Caco-2 (cell line): ENCODE measurements at regions not wholly inside any gene's neighbourhood (a gene's known extent, or its start where the extent isn't known, plus 50 kb on each side); places are given as distances from the start of the nearest gene placed in this dataset.
A peak's percentile ranks its signal among the peaks of the same experiment; 100 is the strongest.

Source experiments
- BruUV-seq: library from RNA; stranded (reverse); fragments of 400-500 nt; replicated peaks from 2 replicates; lab custom pipeline; 2021; lab: Mats Ljungman, UMichigan
- CTCF ChIA-PET: fragments of 300-600 bp; sonication (Branson Sonifier 250); formaldehyde crosslinking; loops from one replicate; lab custom pipeline; 2022; ENCODE audit warnings: antibody characterized with exemption; lab: Charles Lee
- POLR2A ChIA-PET: fragments of 300-600 bp; sonication (Branson Sonifier 250); formaldehyde crosslinking; loops from one replicate; lab custom pipeline; 2022; ENCODE audit warnings: antibody characterized with exemption; lab: Charles Lee
- DNase-seq, 2 experiments: peaks; one replicate each; pipeline versions ENCODE4 v3.0.0 to v3.0.0-alpha.2; 2020 to 2022
- H3K27me3 ChIP-seq: replicated peaks from 2 replicates; pipeline ENCODE4 v1.6.0; 2011; ENCODE audit warnings: low read length; ENCODE audit not compliant: control insufficient read depth, insufficient read depth
- H3K36me3 ChIP-seq: 2 replicates; pipeline ENCODE4 v1.5.1; 2011; ENCODE audit warnings: low read length; ENCODE audit not compliant: control insufficient read depth, insufficient read depth
- H3K4me1 ChIP-seq: fragments of 250-450 bp; sonication (Bioruptor Pico); 2 replicates; pipeline ENCODE4 v1.5.1; 2020; ENCODE audit warnings: mild to moderate bottlenecking
- H3K4me3 ChIP-seq: 2 replicates; pipeline ENCODE4 v1.5.1; 2011; ENCODE audit warnings: low read depth, mild to moderate bottlenecking, control low read depth, low read length
- H3K9me3 ChIP-seq: fragments of 250-450 bp; sonication (Bioruptor Pico); 2 replicates; pipeline ENCODE4 v1.5.1; 2020; ENCODE audit warnings: mild to moderate bottlenecking, moderate library complexity
- H3K27ac Mint-ChIP-seq: one replicate; pipeline ENCODE4 v1.8.0; 2022; ENCODE audit warnings: mixed read lengths; ENCODE audit not compliant: unreplicated experiment
- H3K27me3 Mint-ChIP-seq: one replicate; pipeline ENCODE4 v1.8.0; 2022; ENCODE audit warnings: mixed read lengths; ENCODE audit not compliant: insufficient read depth, unreplicated experiment
- H3K36me3 Mint-ChIP-seq: one replicate; pipeline ENCODE4 v1.8.0; 2022; ENCODE audit warnings: mild to moderate bottlenecking, mixed read lengths; ENCODE audit not compliant: insufficient read depth, unreplicated experiment
- H3K4me1 Mint-ChIP-seq: one replicate; pipeline ENCODE4 v1.8.0; 2022; ENCODE audit warnings: low read depth, mixed read lengths; ENCODE audit not compliant: unreplicated experiment
- H3K4me3 Mint-ChIP-seq: one replicate; pipeline ENCODE4 v1.8.0; 2022; ENCODE audit warnings: mild to moderate bottlenecking, moderate library complexity, mixed read lengths; ENCODE audit not compliant: unreplicated experiment
- H3K9me3 Mint-ChIP-seq: one replicate; pipeline ENCODE4 v1.8.0; 2022; ENCODE audit warnings: mixed read lengths; ENCODE audit not compliant: unreplicated experiment
- intact Hi-C: fragments of 100-400 bp; cut with micrococcal nuclease; formaldehyde crosslinking; loops from one replicate; pipeline ENCODE4 v1.10.0; 2022; ENCODE audit not compliant: unreplicated experiment
- TF ChIP-seq, protein P1 (sequence below), 2 experiments: fragments of 200-600 bp in 1 of 2; IDR thresholded peaks; 1 replicate in 1 of 2; 2 replicates in 1 of 2; pipeline versions ENCODE4 v1.5.1 to v1.8.0; 2011 to 2022; ENCODE audit warnings: antibody characterized with exemption in 1 of 2, control low read depth in 1 of 2, inconsistent platforms in 1 of 2, low read depth in 1 of 2, low read length in 1 of 2, mild to moderate bottlenecking in 1 of 2, moderate library complexity in 1 of 2; ENCODE audit not compliant: insufficient read depth in 1 of 2, severe bottlenecking in 1 of 2, unreplicated experiment in 1 of 2

DNA sequence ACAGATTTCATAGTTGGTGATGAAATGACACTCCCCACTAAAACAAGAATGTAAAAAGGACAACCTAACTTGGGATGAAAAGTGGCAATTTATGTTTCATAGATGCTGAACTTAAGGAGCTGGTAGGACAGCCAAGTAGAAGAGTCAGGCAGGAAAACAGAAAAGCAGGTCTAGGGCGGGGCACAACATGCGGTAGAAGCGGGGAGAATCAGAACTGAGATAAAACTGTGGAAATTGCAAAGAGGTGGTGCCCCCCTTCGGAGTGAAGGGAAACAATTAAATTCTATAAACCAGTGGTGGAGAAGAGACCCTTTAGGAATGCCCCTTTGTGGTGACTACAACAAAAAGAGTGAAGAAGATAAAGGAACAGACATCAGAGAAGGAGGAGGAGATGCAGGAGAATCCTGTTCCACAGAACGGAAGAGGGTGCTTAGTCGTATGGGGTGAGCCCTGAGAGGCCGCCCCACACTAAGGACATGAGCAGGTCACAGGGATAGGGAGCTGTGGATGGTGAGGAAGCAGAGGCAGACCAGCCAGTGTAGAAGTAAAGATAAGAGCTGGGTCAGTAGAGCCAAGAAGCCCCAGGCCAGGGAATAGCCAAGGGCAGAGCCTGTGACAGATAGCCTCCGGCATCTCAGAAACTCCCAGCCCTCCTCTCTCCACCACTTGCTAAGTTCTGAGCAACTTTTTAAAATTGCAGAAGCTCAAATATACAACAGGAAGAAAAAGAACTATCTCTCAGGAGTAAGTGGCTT, 100.3 kb upstream of the DOCK9 start:
- Histone ChIP-seq H3K36me3 (0 out of 2 replicates have a peak, but pooled peaks cover 2% of the 10 kb centered on the region), H3K27me3 (no peaks in the 10 kb centered on the region), H3K4me1 (peaks cover 34% of the 10 kb centered on the region), H3K9me3 (0 out of 2 replicates have a peak, but pooled peaks cover 8% of the 10 kb centered on the region), H3K4me3 (no peak overlapping the region)
- Mint-ChIP-seq H3K4me3 (no peak overlapping the region), H3K9me3 (peaks cover 25% of the 10 kb centered on the region), H3K36me3 (peaks cover 15% of the 10 kb centered on the region), H3K27me3 (no peaks in the 10 kb centered on the region), H3K4me1 (peaks cover 34% of the 10 kb centered on the region), H3K27ac (no peak overlapping the region)
- TF ChIP-seq, protein P1, sequence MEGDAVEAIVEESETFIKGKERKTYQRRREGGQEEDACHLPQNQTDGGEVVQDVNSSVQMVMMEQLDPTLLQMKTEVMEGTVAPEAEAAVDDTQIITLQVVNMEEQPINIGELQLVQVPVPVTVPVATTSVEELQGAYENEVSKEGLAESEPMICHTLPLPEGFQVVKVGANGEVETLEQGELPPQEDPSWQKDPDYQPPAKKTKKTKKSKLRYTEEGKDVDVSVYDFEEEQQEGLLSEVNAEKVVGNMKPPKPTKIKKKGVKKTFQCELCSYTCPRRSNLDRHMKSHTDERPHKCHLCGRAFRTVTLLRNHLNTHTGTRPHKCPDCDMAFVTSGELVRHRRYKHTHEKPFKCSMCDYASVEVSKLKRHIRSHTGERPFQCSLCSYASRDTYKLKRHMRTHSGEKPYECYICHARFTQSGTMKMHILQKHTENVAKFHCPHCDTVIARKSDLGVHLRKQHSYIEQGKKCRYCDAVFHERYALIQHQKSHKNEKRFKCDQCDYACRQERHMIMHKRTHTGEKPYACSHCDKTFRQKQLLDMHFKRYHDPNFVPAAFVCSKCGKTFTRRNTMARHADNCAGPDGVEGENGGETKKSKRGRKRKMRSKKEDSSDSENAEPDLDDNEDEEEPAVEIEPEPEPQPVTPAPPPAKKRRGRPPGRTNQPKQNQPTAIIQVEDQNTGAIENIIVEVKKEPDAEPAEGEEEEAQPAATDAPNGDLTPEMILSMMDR (IDR thresholded peaks at IDR 0.05; ENCODE audit: insufficient read depth in 1 of 2, low read depth in 1 of 2, low read length in 1 of 2, severe bottlenecking in 1 of 2, unreplicated experiment in 1 of 2) = no peak
- no peak for DNase-seq
- intact Hi-C loops = no loop called here
- POLR2A ChIA-PET = no interaction called here
- BruUV-seq = no TSS peak
- CTCF ChIA-PET = interaction anchor here (1.1 to 1.6 kb wide), 2 partner anchors 10 to 22 kb away, joined by 3 read pairs; no protein-coding TSS in a partner anchor

DNA sequence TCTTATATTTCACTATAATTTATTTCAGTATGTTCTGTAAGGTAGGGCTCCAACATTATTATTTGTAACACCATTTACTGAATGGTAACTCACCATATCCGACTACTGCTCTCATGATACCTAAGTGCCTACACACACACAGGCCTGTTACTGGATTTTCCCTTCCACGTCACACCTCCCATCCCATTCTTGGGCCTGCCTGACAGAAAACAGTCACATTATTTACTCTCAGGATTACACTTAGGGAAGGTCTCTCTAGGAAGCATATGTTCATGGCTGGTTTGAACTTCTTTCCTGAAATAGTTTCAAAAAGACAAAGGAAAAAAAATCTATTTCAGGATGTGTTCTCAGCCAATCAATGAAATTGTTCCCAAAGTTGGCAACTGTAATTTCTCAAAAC, 102.3 kb upstream of the DOCK9 start:
- ChIA-PET POLR2A (no interaction called here), CTCF (no interaction called here)
- no peaks in the 10 kb centered on the region for H3K27me3 Mint-ChIP-seq
- Histone ChIP-seq H3K9me3 (0 out of 2 replicates have a peak, but pooled peaks cover 4% of the 10 kb centered on the region), H3K4me3 (no peak overlapping the region), H3K4me1 (peaks cover 40% of the 10 kb centered on the region), H3K36me3 (no peaks in the 10 kb centered on the region), H3K27me3 (no peaks in the 10 kb centered on the region)
- H3K9me3 Mint-ChIP-seq = peaks cover 10% of the 10 kb centered on the region
- no peak for DNase-seq
- H3K4me1 Mint-ChIP-seq = peaks cover 43% of the 10 kb centered on the region
- no peak overlapping the region for H3K27ac Mint-ChIP-seq
- intact Hi-C loops = no loop called here
- no peak overlapping the region for H3K4me3 Mint-ChIP-seq
- BruUV-seq = no TSS peak
- H3K36me3 Mint-ChIP-seq = no peaks in the 10 kb centered on the region
- TF ChIP-seq, protein P1 (IDR thresholded peaks at IDR 0.05; ENCODE audit: insufficient read depth in 1 of 2, low read depth in 1 of 2, low read length in 1 of 2, severe bottlenecking in 1 of 2, unreplicated experiment in 1 of 2) = no peak

DNA sequence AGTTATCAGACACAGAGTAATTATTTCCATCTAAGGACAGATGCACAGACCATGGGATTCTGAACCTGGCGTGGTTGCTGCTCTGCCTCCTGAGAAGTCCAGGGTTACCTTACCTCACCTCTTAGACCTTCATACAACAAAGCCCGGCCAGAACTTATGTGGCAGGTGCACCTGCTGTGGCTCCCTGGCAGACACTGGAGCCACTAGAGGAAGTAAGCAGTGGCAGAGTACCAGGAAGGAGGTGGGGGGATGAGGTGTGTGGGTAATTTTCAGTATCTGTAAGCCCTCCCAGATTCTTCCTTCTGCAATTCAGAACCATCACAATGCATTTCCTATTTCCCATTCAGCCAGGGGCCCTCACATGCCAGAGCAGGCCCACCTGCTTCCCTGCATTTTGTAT, 106.1 kb upstream of the DOCK9 start:
- no peak for DNase-seq
- H3K4me3 ChIP-seq = no peak overlapping the region
- ChIA-PET CTCF (no interaction called here), POLR2A (no interaction called here)
- H3K36me3 ChIP-seq = no peaks in the 10 kb centered on the region
- Mint-ChIP-seq H3K27ac (no peak overlapping the region), H3K4me1 (peaks cover 26% of the 10 kb centered on the region), H3K36me3 (peaks cover 8% of the 10 kb centered on the region), H3K4me3 (peak overlapping the region; percentile 98), H3K27me3 (no peaks in the 10 kb centered on the region), H3K9me3 (no peaks in the 10 kb centered on the region)
- intact Hi-C loops = loop anchor here (2.0 kb wide), 1 partner anchor 187 kb away; no protein-coding TSS in a partner anchor
- H3K4me1 ChIP-seq = peaks cover 31% of the 10 kb centered on the region
- BruUV-seq = no TSS peak
- H3K27me3 ChIP-seq = no peaks in the 10 kb centered on the region
- TF ChIP-seq, protein P1 (IDR thresholded peaks at IDR 0.05; ENCODE audit: insufficient read depth in 1 of 2, low read depth in 1 of 2, low read length in 1 of 2, severe bottlenecking in 1 of 2, unreplicated experiment in 1 of 2) = no peak
- H3K9me3 ChIP-seq = no peaks in the 10 kb centered on the region
